HG03097 (cell line): ENCODE measurements at regions not wholly inside any gene's neighbourhood (a gene's known extent, or its start where the extent isn't known, plus 50 kb on each side); places are given as distances from the start of the nearest gene placed in this dataset.

Experiments used
- ATAC-seq: cut with Tn5 transposase; IDR thresholded peaks from one replicate; pipeline ENCODE4 v1.9.1; 2021; ENCODE audit not compliant: unreplicated experiment, low FRiP score

DNA sequence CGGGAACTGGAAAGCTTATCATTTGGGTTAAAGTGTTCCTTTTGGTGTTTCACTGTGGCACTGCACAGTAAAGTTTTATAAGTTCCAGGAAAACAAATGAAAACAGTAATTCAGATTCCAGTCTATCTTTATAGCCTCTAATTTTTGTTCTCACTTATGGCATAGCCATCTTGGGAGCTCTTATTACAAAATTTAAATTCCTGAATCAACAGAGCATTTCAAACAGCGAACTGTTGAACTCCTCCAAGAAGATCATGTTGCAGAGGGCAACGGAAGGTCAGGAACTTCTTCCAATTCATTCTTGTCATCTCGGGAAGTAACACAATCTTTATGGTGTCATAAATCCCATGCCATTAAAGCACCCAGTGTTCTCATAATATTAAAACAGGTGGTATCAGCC, 229.1 kb downstream of the KCNC2 start:
- ATAC-seq = no peak

DNA sequence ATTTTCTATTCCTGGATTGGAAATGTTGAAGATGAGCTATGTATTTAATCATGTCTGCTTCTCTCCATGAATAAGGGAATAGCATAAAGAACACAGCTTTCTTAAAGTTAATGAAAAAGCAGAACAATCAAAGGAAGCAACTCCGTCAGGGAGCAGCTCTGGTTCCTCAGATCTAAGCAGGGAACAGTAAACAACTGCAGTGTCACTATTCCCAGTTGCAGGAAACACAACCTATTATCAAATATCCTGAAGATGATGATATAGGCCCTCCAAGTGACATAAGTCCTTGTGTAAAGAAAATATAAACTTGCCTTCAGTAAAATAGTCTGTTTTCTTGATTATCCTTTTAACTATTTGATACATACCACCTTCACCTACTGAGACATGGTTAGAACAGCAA, 228.1 kb downstream of the KCNC2 start:
- ATAC-seq = no peak

DNA sequence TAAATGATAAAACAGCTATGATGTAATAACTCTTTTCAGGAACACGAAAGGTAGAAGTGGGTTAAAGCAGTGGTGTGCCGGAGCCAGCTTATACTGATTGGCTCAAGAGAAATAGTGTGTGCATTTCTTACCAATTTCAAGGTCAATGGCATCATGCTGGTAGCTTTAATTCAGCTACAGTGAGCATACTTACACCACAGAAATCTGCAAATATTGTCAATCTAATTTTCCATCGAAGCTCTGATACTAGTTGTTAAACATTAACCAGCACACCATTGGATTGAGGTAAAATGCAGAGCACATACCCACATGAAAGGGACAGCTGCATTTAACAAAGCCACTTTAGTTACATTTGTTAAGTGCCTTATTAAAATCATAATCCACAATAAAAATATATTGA, 225.7 kb downstream of the KCNC2 start:
- no peak for ATAC-seq

GRCh38 chr12:74984631-74985030, 225.0 kb downstream of the KCNC2 start:
- no peak for ATAC-seq

GRCh38 chr12:74985293-74985985, 224.2 kb downstream of the KCNC2 start:
- no peak for ATAC-seq

DNA sequence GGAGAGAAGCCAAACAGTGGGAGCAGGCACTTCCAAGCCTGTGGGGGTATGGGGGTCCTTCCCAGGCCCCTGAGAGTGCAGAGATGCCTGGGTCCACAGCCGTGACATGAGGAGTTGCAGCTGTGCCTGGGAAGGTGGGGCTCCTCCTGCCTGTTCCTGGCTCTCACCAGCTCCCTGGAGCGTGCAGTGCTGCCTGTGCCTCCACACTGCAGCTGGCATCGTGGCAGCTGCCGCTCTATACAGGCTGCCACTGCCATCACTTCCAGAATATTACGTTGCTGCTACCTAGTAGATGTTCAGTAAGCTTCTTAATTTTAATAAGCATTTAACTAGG, 223.7 kb downstream of the KCNC2 start:
- ATAC-seq = no peak

- no peak for ATAC-seq
Measured at GRCh38 chr12:74988156-74988555, 221.5 kb downstream of the KCNC2 start.
